Right atrium auricular region (tissue), 2 donors: ENCODE measurements at regions not wholly inside any gene's neighbourhood (a gene's known extent, or its start where the extent isn't known, plus 50 kb on each side); places are given as distances from the start of the nearest gene placed in this dataset.

ENCODE experiments used
- DNase-seq: peaks from one replicate; pipeline ENCODE4 v3.0.0-alpha.2; 2019; ENCODE audit warnings: low spot score
- H3K27ac ChIP-seq, 2 donors: fragments of 200-600 bp; sonication (generic); 1 replicate in 1 of 2; 2 replicates in 1 of 2; pipeline ENCODE4 v1.5.1; 2016 to 2019
- H3K27me3 ChIP-seq, 2 donors: fragments of 200-600 bp; sonication (generic); one replicate each; pipeline versions ENCODE4 v1.5.1 to v1.6.0; 2017 to 2019
- H3K36me3 ChIP-seq: fragments of 200-600 bp; sonication (generic); one replicate; pipeline ENCODE4 v1.5.1; 2016
- H3K4me1 ChIP-seq, 2 donors: fragments of 200-600 bp; sonication (generic); one replicate each; pipeline versions ENCODE4 v1.5.1 to v1.6.0; 2017 to 2019
- H3K4me3 ChIP-seq, 2 donors: fragments of 200-600 bp; sonication (generic); 1 replicate in 1 of 2; 2 replicates in 1 of 2; pipeline ENCODE4 v1.5.1; 2017 to 2019; ENCODE audit warnings: mild to moderate bottlenecking in 1 of 2, moderate library complexity in 1 of 2
- H3K9me3 ChIP-seq, 2 donors: fragments of 200-600 bp; sonication (generic); one replicate each; pipeline ENCODE4 v1.5.1; 2019
- CTCF ChIP-seq, 2 donors: fragments of 200-600 bp; sonication (generic); IDR thresholded peaks; one replicate each; pipeline ENCODE4 v1.5.1; 2019; ENCODE audit warnings: antibody characterized with exemption in 2 of 2

GRCh38 chr10:62511238-62511637 is 137.1 kb downstream of the ZNF365 start:
- no peak for DNase-seq
- no peaks in the 10 kb centered on the region for H3K9me3 ChIP-seq
- no peaks in the 10 kb centered on the region for H3K4me1 ChIP-seq
- no peak for TF ChIP-seq CTCF (IDR thresholded peaks at IDR 0.05)
- H3K36me3 ChIP-seq, result no peaks in the 10 kb centered on the region
- H3K4me3 ChIP-seq, result no peak overlapping the region
- no peaks in the 10 kb centered on the region for H3K27me3 ChIP-seq
- H3K27ac ChIP-seq, result no peak overlapping the region

GRCh38 chr10:62511656-62512055 is 137.5 kb downstream of the ZNF365 start:
- H3K4me3 ChIP-seq, result no peak overlapping the region
- no peaks in the 10 kb centered on the region for H3K4me1 ChIP-seq
- H3K9me3 ChIP-seq, result no peaks in the 10 kb centered on the region
- H3K27ac ChIP-seq, result no peak overlapping the region
- no peak for DNase-seq
- H3K27me3 ChIP-seq, result no peaks in the 10 kb centered on the region
- no peak for TF ChIP-seq CTCF (IDR thresholded peaks at IDR 0.05)
- H3K36me3 ChIP-seq, result no peaks in the 10 kb centered on the region

- H3K27me3 ChIP-seq, result no peaks in the 10 kb centered on the region
- no peak overlapping the region for H3K4me3 ChIP-seq
- no peaks in the 10 kb centered on the region for H3K36me3 ChIP-seq
- no peak for TF ChIP-seq CTCF (IDR thresholded peaks at IDR 0.05)
- H3K9me3 ChIP-seq, result no peaks in the 10 kb centered on the region
- DNase-seq, result no peak
- no peak overlapping the region for H3K27ac ChIP-seq
- H3K4me1 ChIP-seq, result peaks cover 0 to 4% of the 10 kb centered on the region in 2 donors
These were observed 138.7 kb downstream of the ZNF365 start for GRCh38 chr10:62512732-62513475.

- H3K27me3 ChIP-seq, result no peaks in the 10 kb centered on the region
- no peak overlapping the region for H3K27ac ChIP-seq
- H3K4me3 ChIP-seq, result no peak overlapping the region
- H3K9me3 ChIP-seq, result no peaks in the 10 kb centered on the region
- no peaks in the 10 kb centered on the region for H3K36me3 ChIP-seq
- no peak for DNase-seq
- H3K4me1 ChIP-seq, result peaks cover 0 to 4% of the 10 kb centered on the region in 2 donors
- no peak for TF ChIP-seq CTCF (IDR thresholded peaks at IDR 0.05)
These were observed 140.0 kb downstream of the ZNF365 start for GRCh38 chr10:62514079-62514693.

GRCh38 chr10:62517252-62517651 is 143.1 kb downstream of the ZNF365 start:
- Histone ChIP-seq H3K9me3 (no peaks in the 10 kb centered on the region), H3K27ac (no peak overlapping the region), H3K4me1 (peaks cover 0 to 4% of the 10 kb centered on the region in 2 donors), H3K4me3 (no peak overlapping the region), H3K27me3 (no peaks in the 10 kb centered on the region), H3K36me3 (no peaks in the 10 kb centered on the region)
- no peak for DNase-seq
- TF ChIP-seq CTCF (IDR thresholded peaks at IDR 0.05), result no peak
